ENCODE measurements at regions not wholly inside any gene's neighbourhood (a gene's known extent, or its start where the extent isn't known, plus 50 kb on each side); places are given as distances from the start of the nearest gene placed in this dataset.

GRCh38 chr11:95284057-95285052, 53.4 kb upstream of the SESN3 start:
- TF ChIP-seq CEBPB (IDR thresholded peaks at IDR 0.05), result no peak
- no peak for TF ChIP-seq RAD21 (IDR thresholded peaks at IDR 0.05; ENCODE audit: low read depth)
- no peak for TF ChIP-seq FOXM1 (IDR thresholded peaks at IDR 0.05; ENCODE audit: borderline replicate concordance, low read depth)
- no peak for TF ChIP-seq EGR1 (IDR thresholded peaks at IDR 0.05)
- TF ChIP-seq NFIC (IDR thresholded peaks at IDR 0.05), result no peak
- TF ChIP-seq YY1 (IDR thresholded peaks at IDR 0.05; ENCODE audit: low read depth), result no peak
- no peak for TF ChIP-seq TCF12 (IDR thresholded peaks at IDR 0.05; ENCODE audit: low read depth)
- TF ChIP-seq ZBTB7A (IDR thresholded peaks at IDR 0.05; ENCODE audit: low read depth), result no peak
- TF ChIP-seq REST (IDR thresholded peaks at IDR 0.05; ENCODE audit: low read depth), result no peak
- TF ChIP-seq TEAD4 (IDR thresholded peaks at IDR 0.05), result no peak
- no peak for TF ChIP-seq EP300 (IDR thresholded peaks at IDR 0.05; ENCODE audit: borderline replicate concordance)
- TF ChIP-seq TAF1 (IDR thresholded peaks at IDR 0.05; ENCODE audit: low read depth), result no peak

- TF ChIP-seq REST (IDR thresholded peaks at IDR 0.05; ENCODE audit: low read depth), result no peak
- TF ChIP-seq YY1 (IDR thresholded peaks at IDR 0.05; ENCODE audit: low read depth), result no peak
- no peak for TF ChIP-seq TAF1 (IDR thresholded peaks at IDR 0.05; ENCODE audit: low read depth)
- no peak for TF ChIP-seq CREB1 (IDR thresholded peaks at IDR 0.05; ENCODE audit: low read depth)
- no peak for TF ChIP-seq MAX (IDR thresholded peaks at IDR 0.05)
- no peak for TF ChIP-seq TEAD4 (IDR thresholded peaks at IDR 0.05)
- TF ChIP-seq ZBTB7A (IDR thresholded peaks at IDR 0.05; ENCODE audit: low read depth), result no peak
- no peak for TF ChIP-seq EP300 (IDR thresholded peaks at IDR 0.05; ENCODE audit: borderline replicate concordance)
These were observed 52.6 kb upstream of the SESN3 start for GRCh38 chr11:95283650-95284049.

GRCh38 chr11:95283146-95283545, 52.1 kb upstream of the SESN3 start:
- TF ChIP-seq YY1 (IDR thresholded peaks at IDR 0.05; ENCODE audit: low read depth), result no peak
- no peak for TF ChIP-seq RAD21 (IDR thresholded peaks at IDR 0.05; ENCODE audit: low read depth)
- TF ChIP-seq TEAD4 (IDR thresholded peaks at IDR 0.05), result no peak
- no peak for TF ChIP-seq NFIC (IDR thresholded peaks at IDR 0.05)
- no peak for TF ChIP-seq EGR1 (IDR thresholded peaks at IDR 0.05)
- no peak for TF ChIP-seq ZBTB7A (IDR thresholded peaks at IDR 0.05; ENCODE audit: low read depth)

- TF ChIP-seq MAX (IDR thresholded peaks at IDR 0.05) (no peak), TAF1 (IDR thresholded peaks at IDR 0.05; ENCODE audit: low read depth) (no peak), EGR1 (IDR thresholded peaks at IDR 0.05) (no peak), TEAD4 (IDR thresholded peaks at IDR 0.05) (no peak), FOXM1 (IDR thresholded peaks at IDR 0.05; ENCODE audit: borderline replicate concordance, low read depth) (no peak)
These were observed 51.3 kb upstream of the SESN3 start for GRCh38 chr11:95282291-95282751.
